ENCODE measurements at regions not wholly inside any gene's neighbourhood (a gene's known extent, or its start where the extent isn't known, plus 50 kb on each side); places are given as distances from the start of the nearest gene placed in this dataset.
A peak's percentile ranks its signal among the peaks of the same experiment; 100 is the strongest.

DNA sequence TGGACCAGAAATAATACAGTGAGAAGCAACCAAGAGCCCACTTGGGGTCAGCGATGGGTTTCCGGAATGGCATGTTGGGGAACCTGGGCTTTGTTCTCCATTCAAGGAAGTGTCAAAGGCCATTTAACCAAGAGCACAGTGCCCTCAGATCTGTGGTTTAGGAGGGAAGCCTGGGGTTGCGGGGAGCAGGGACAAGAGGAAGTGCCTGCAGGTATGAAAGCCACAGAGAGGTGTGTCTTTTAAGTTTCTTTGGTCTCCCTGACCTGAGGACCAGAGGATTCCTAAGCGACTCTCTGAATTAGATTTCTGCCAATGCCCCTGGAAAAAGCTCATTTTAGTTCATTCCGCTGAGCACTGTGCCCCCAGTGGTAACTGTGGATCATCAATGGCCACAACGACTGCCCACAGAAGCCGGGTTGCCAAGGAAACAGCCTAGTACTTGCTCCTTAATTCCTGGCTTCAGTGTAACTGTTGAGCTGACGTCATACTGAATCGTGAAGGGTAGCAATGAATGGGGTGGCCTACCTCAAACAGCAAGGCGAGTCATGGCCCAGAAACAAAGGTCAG, 107.3 kb upstream of the SPIN1 start:
- ChIA-PET POLR2A (no interaction called here), CTCF (interaction anchor here (1.3 to 1.6 kb wide), 2 partner anchors 11 to 13 kb away, joined by 3 read pairs; no protein-coding TSS in a partner anchor)
- 40% methylated on average over 10 of the region's 10 CpGs for WGBS (ENCODE audit: insufficient coverage)

DNA sequence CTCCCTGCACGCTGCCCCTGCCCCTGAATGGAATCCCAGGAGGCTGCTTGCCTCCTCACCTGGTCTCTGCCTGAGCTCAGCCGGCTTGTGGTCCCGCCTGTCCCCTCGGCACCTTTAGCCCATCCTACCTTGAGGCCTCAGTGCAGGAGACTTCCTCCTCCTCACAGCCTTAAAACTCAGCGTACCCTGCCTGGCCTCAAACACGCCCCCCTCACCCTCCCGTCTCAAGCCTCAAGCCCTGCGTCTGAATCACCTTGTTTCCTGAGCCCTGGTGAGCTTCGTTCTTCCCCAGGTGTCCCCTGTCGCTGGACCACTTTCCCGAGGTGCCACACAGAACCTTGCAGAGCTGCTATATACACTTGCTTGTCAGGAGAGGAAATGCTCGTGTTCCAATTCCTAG, 110.2 kb upstream of the SPIN1 start:
- no peak for DNase-seq
- Histone ChIP-seq H3K27me3 (replicated peaks in 2 of 5; ENCODE audit: control insufficient read depth in 4 of 5, insufficient read depth in 5 of 5, low read length in 4 of 5) (no peaks in the 10 kb centered on the region), H3K4me1 (ENCODE audit: control extremely low read depth in 1 of 4, control insufficient read depth in 4 of 4, insufficient read depth in 4 of 4, low read length in 3 of 4) (peaks cover 4 to 15% (median 9%) of the 10 kb centered on the region in 4 experiments), H3K36me3 (ENCODE audit: control insufficient read depth in 4 of 4, insufficient read depth in 4 of 4, low read length in 3 of 4) (no peaks in the 10 kb centered on the region), H3K9me3 (ENCODE audit: control extremely low read depth in 1 of 5, control insufficient read depth in 4 of 5, insufficient read depth in 2 of 5, low read depth in 1 of 5, low read length in 4 of 5) (peaks cover 0 to 4% (median 0%) of the 10 kb centered on the region in 5 experiments), H3K4me3 (ENCODE audit: control insufficient read depth in 1 of 7, extremely low read depth in 1 of 7, insufficient read depth in 4 of 7, low read depth in 2 of 7, low read length in 6 of 7) (no peak overlapping the region), H3K27ac (ENCODE audit: insufficient read depth in 1 of 2, low read depth in 1 of 2, low read length in 2 of 2, poor library complexity in 1 of 2, severe bottlenecking in 2 of 2) (no peak overlapping the region)
- ChIA-PET POLR2A (no interaction called here), CTCF (no interaction called here)
- WGBS (ENCODE audit: insufficient coverage), result 91% methylated on average over 12 of the region's 12 CpGs

More for the DNA sequence above, 107.3 kb upstream of the SPIN1 start:
- DNase-seq, result peak; percentile 34 to 73 (median 66)
- Histone ChIP-seq H3K4me1 (ENCODE audit: control extremely low read depth in 1 of 4, control insufficient read depth in 4 of 4, insufficient read depth in 4 of 4, low read length in 3 of 4) (peaks cover 4 to 15% (median 9%) of the 10 kb centered on the region in 4 experiments), H3K27me3 (replicated peaks in 2 of 5; ENCODE audit: control insufficient read depth in 4 of 5, insufficient read depth in 5 of 5, low read length in 4 of 5) (no peaks in the 10 kb centered on the region), H3K36me3 (ENCODE audit: control insufficient read depth in 4 of 4, insufficient read depth in 4 of 4, low read length in 3 of 4) (no peaks in the 10 kb centered on the region), H3K9me3 (ENCODE audit: control extremely low read depth in 1 of 5, control insufficient read depth in 4 of 5, insufficient read depth in 2 of 5, low read depth in 1 of 5, low read length in 4 of 5) (peaks cover 0 to 11% (median 8%) of the 10 kb centered on the region in 5 experiments), H3K27ac (ENCODE audit: insufficient read depth in 1 of 2, low read depth in 1 of 2, low read length in 2 of 2, poor library complexity in 1 of 2, severe bottlenecking in 2 of 2) (no peak overlapping the region), H3K4me3 (ENCODE audit: control insufficient read depth in 1 of 7, extremely low read depth in 1 of 7, insufficient read depth in 4 of 7, low read depth in 2 of 7, low read length in 6 of 7) (peak overlapping the region in 2 of 7 experiments; percentile 25 to 48)

DNA sequence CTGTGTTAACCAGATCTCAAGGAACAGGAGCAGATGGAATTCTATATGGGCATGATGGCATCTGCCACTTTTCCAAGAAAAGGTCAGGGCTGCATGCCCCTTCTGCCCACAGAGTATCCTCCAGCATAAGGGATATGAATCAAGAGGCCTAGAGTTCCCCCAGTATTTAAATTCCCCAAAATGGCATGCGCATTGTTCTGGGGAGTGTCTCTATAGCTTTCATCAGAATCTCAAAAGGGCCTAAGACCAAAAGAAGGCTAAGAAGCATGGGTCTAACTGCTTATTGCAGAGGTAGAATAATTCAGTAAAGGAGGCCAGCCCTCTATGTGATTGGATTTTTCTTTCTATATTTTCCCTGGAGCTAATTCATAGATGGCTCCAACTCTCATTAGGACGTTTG, 114.2 kb upstream of the SPIN1 start:
- no peaks in the 10 kb centered on the region for H3K36me3 ChIP-seq (ENCODE audit: control insufficient read depth in 4 of 4, insufficient read depth in 4 of 4, low read length in 3 of 4)
- H3K27ac ChIP-seq (ENCODE audit: insufficient read depth in 1 of 2, low read depth in 1 of 2, low read length in 2 of 2, poor library complexity in 1 of 2, severe bottlenecking in 2 of 2), result no peak overlapping the region
- no peak overlapping the region for H3K4me3 ChIP-seq (ENCODE audit: control insufficient read depth in 1 of 7, extremely low read depth in 1 of 7, insufficient read depth in 4 of 7, low read depth in 2 of 7, low read length in 6 of 7)
- H3K9me3 ChIP-seq (ENCODE audit: control extremely low read depth in 1 of 5, control insufficient read depth in 4 of 5, insufficient read depth in 2 of 5, low read depth in 1 of 5, low read length in 4 of 5), result peaks cover 0 to 3% (median 0%) of the 10 kb centered on the region in 5 experiments
- H3K27me3 ChIP-seq (replicated peaks in 2 of 5; ENCODE audit: control insufficient read depth in 4 of 5, insufficient read depth in 5 of 5, low read length in 4 of 5), result no peaks in the 10 kb centered on the region
- ChIA-PET CTCF (no interaction called here), POLR2A (no interaction called here)
- no CpG with 5 or more reads among the region's 2 CpGs for WGBS (ENCODE audit: insufficient coverage)
- H3K4me1 ChIP-seq (ENCODE audit: control extremely low read depth in 1 of 4, control insufficient read depth in 4 of 4, insufficient read depth in 4 of 4, low read length in 3 of 4), result no peaks in the 10 kb centered on the region
- no peak for DNase-seq

- H3K4me3 ChIP-seq (ENCODE audit: control insufficient read depth in 1 of 7, extremely low read depth in 1 of 7, insufficient read depth in 4 of 7, low read depth in 2 of 7, low read length in 6 of 7), result no peak overlapping the region
- POLR2A ChIA-PET, result no interaction called here
- H3K27ac ChIP-seq (ENCODE audit: insufficient read depth in 1 of 2, low read depth in 1 of 2, low read length in 2 of 2, poor library complexity in 1 of 2, severe bottlenecking in 2 of 2), result no peak overlapping the region
- no peaks in the 10 kb centered on the region for H3K36me3 ChIP-seq (ENCODE audit: control insufficient read depth in 4 of 4, insufficient read depth in 4 of 4, low read length in 3 of 4)
- no peaks in the 10 kb centered on the region for H3K4me1 ChIP-seq (ENCODE audit: control extremely low read depth in 1 of 4, control insufficient read depth in 4 of 4, insufficient read depth in 4 of 4, low read length in 3 of 4)
- H3K27me3 ChIP-seq (replicated peaks in 2 of 5; ENCODE audit: control insufficient read depth in 4 of 5, insufficient read depth in 5 of 5, low read length in 4 of 5), result no peaks in the 10 kb centered on the region
- peaks cover 0 to 3% (median 0%) of the 10 kb centered on the region in 5 experiments for H3K9me3 ChIP-seq (ENCODE audit: control extremely low read depth in 1 of 5, control insufficient read depth in 4 of 5, insufficient read depth in 2 of 5, low read depth in 1 of 5, low read length in 4 of 5)
- CTCF ChIA-PET, result no interaction called here
- 100% methylated on average over 6 of the region's 6 CpGs for WGBS (ENCODE audit: insufficient coverage)
- no peak for DNase-seq
These were observed 115.3 kb upstream of the SPIN1 start for GRCh38 chr9:88272986-88273385.

DNA sequence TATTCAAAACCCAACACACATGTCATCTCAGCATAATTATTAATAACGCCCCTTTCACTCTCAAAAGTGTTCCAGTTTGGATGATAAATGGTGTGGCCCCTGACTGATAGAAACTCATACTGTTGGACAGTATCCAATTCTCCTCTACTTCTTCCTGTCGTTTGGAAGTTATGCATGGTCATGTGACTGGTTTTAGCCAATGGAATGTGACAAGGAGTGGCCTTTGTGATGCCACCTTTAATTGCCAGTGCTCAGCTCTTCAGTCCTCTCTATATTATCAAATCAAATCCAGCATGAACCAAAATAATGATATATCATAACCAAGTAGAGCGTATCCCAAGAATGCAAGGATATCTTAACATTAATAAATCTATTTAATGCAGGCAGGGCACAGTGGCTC, 117.8 kb upstream of the SPIN1 start:
- no peaks in the 10 kb centered on the region for H3K27me3 ChIP-seq (replicated peaks in 2 of 5; ENCODE audit: control insufficient read depth in 4 of 5, insufficient read depth in 5 of 5, low read length in 4 of 5)
- H3K4me1 ChIP-seq (ENCODE audit: control extremely low read depth in 1 of 4, control insufficient read depth in 4 of 4, insufficient read depth in 4 of 4, low read length in 3 of 4), result no peaks in the 10 kb centered on the region
- ChIA-PET CTCF (no interaction called here), POLR2A (no interaction called here)
- no peak overlapping the region for H3K27ac ChIP-seq (ENCODE audit: insufficient read depth in 1 of 2, low read depth in 1 of 2, low read length in 2 of 2, poor library complexity in 1 of 2, severe bottlenecking in 2 of 2)
- no peak overlapping the region for H3K4me3 ChIP-seq (ENCODE audit: control insufficient read depth in 1 of 7, extremely low read depth in 1 of 7, insufficient read depth in 4 of 7, low read depth in 2 of 7, low read length in 6 of 7)
- 90% methylated on average over 2 of the region's 3 CpGs for WGBS (ENCODE audit: insufficient coverage)
- DNase-seq, result no peak
- H3K36me3 ChIP-seq (ENCODE audit: control insufficient read depth in 4 of 4, insufficient read depth in 4 of 4, low read length in 3 of 4), result no peaks in the 10 kb centered on the region
- peaks cover 0 to 6% (median 4%) of the 10 kb centered on the region in 5 experiments for H3K9me3 ChIP-seq (ENCODE audit: control extremely low read depth in 1 of 5, control insufficient read depth in 4 of 5, insufficient read depth in 2 of 5, low read depth in 1 of 5, low read length in 4 of 5)

DNA sequence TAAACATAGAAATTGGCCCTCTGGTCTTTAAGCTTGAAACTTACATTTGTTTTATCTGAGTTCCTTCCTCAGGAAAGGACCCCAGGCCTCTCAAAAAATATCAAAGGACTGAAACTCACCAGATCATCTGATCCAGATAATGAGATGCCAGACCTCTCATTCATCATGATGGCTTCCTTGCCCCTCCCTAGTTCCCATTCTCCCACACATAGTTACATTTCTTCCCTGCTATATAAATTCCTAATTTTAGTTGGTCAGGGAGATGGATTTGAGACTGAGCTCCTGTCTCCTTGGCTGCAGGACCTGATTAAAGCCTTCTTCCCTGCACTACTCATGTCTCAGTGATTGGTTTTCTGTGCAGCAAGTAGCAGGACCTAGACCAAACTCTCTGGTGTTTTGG, 119.4 kb upstream of the SPIN1 start:
- POLR2A ChIA-PET, result no interaction called here

DNA sequence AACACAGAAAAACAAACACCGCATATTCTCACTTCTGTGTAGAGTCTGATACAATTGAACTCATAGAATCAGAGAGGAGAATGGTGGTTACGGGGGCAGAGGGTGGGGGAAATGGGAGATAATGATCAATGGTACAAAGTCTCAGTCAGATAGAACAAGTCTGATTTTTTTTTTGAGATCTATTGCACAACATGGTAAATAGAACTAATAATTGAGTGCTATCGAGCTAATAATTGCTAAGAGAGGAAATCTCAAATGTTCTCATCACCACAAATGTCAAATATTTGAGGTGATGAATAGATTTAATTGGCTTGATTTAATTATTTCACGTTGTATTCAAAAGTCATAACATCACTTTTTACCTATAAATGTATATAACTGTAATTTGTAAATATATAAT, 121.0 kb upstream of the SPIN1 start:
- Histone ChIP-seq H3K36me3 (ENCODE audit: control insufficient read depth in 4 of 4, insufficient read depth in 4 of 4, low read length in 3 of 4) (no peaks in the 10 kb centered on the region), H3K4me3 (ENCODE audit: control insufficient read depth in 1 of 7, extremely low read depth in 1 of 7, insufficient read depth in 4 of 7, low read depth in 2 of 7, low read length in 6 of 7) (no peak overlapping the region), H3K9me3 (ENCODE audit: control extremely low read depth in 1 of 5, control insufficient read depth in 4 of 5, insufficient read depth in 2 of 5, low read depth in 1 of 5, low read length in 4 of 5) (peaks cover 0 to 6% (median 4%) of the 10 kb centered on the region in 5 experiments), H3K27ac (ENCODE audit: insufficient read depth in 1 of 2, low read depth in 1 of 2, low read length in 2 of 2, poor library complexity in 1 of 2, severe bottlenecking in 2 of 2) (no peak overlapping the region), H3K4me1 (ENCODE audit: control extremely low read depth in 1 of 4, control insufficient read depth in 4 of 4, insufficient read depth in 4 of 4, low read length in 3 of 4) (peaks cover 0 to 5% (median 0%) of the 10 kb centered on the region in 4 experiments), H3K27me3 (replicated peaks in 2 of 5; ENCODE audit: control insufficient read depth in 4 of 5, insufficient read depth in 5 of 5, low read length in 4 of 5) (no peaks in the 10 kb centered on the region)
- 100% methylated on average over 1 of the region's 4 CpGs for WGBS (ENCODE audit: insufficient coverage)
- CTCF ChIA-PET, result no interaction called here
- POLR2A ChIA-PET, result no interaction called here
- no peak for DNase-seq

More for the DNA sequence above, 119.4 kb upstream of the SPIN1 start:
- Histone ChIP-seq H3K36me3 (ENCODE audit: control insufficient read depth in 4 of 4, insufficient read depth in 4 of 4, low read length in 3 of 4) (no peaks in the 10 kb centered on the region), H3K4me3 (ENCODE audit: control insufficient read depth in 1 of 7, extremely low read depth in 1 of 7, insufficient read depth in 4 of 7, low read depth in 2 of 7, low read length in 6 of 7) (no peak overlapping the region), H3K4me1 (ENCODE audit: control extremely low read depth in 1 of 4, control insufficient read depth in 4 of 4, insufficient read depth in 4 of 4, low read length in 3 of 4) (no peaks in the 10 kb centered on the region), H3K9me3 (ENCODE audit: control extremely low read depth in 1 of 5, control insufficient read depth in 4 of 5, insufficient read depth in 2 of 5, low read depth in 1 of 5, low read length in 4 of 5) (peaks cover 0 to 6% (median 4%) of the 10 kb centered on the region in 5 experiments), H3K27me3 (replicated peaks in 2 of 5; ENCODE audit: control insufficient read depth in 4 of 5, insufficient read depth in 5 of 5, low read length in 4 of 5) (no peaks in the 10 kb centered on the region), H3K27ac (ENCODE audit: insufficient read depth in 1 of 2, low read depth in 1 of 2, low read length in 2 of 2, poor library complexity in 1 of 2, severe bottlenecking in 2 of 2) (no peak overlapping the region)
- no peak for DNase-seq
- CTCF ChIA-PET, result interaction anchor here (1.0 kb wide), 1 partner anchor 12 kb away, joined by 3 read pairs; no protein-coding TSS in a partner anchor

Measured in common myeloid progenitor, CD34-positive (primary cell).